HG02759 (cell line): ENCODE measurements at regions not wholly inside any gene's neighbourhood (a gene's known extent, or its start where the extent isn't known, plus 50 kb on each side); places are given as distances from the start of the nearest gene placed in this dataset.
A peak's percentile ranks its signal among the peaks of the same experiment; 100 is the strongest.

Source experiments
- ATAC-seq: cut with Tn5 transposase; IDR thresholded peaks from one replicate; pipeline ENCODE4 v1.9.1; 2021; ENCODE audit warnings: mild to moderate bottlenecking, moderate library complexity; ENCODE audit not compliant: unreplicated experiment

DNA sequence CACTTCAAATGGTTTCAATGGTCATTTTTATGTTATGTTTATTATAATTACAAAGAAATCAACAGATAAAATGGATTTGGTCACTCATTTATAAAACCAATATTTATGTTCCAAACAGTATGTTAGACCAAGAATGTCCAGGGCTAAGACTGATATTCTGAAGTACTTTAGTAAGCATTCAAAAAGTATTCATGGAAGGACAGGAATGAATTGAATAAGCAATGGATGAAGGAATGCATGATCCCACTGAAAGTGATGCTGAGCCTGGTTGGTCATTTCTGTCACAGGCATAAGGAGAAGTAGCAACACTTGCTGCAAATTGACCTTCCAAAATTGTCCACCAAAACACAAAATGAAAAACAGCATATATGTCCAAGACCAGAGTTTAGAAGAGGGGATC is 189.0 kb upstream of the CELF2 start:
- no peak for ATAC-seq

DNA sequence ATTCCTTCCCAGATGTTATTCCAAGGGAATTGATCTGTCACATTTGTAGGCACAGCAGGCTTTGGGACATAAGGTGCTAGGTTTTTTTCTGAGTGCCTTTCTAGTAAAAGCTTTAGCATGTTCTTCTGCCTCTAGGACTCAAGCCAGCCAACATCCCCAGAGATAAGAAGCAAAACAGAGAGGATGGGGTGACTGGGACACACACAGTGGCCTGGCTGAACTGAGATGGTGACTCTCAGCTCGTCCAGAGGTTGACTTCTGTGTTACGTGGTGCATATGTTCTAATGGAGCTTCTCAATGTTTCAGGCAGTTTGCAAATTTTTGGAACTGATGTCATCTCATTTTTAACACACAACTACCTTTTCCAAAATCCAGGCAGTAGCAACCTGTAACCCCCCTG is 188.1 kb upstream of the CELF2 start:
- no peak for ATAC-seq

DNA sequence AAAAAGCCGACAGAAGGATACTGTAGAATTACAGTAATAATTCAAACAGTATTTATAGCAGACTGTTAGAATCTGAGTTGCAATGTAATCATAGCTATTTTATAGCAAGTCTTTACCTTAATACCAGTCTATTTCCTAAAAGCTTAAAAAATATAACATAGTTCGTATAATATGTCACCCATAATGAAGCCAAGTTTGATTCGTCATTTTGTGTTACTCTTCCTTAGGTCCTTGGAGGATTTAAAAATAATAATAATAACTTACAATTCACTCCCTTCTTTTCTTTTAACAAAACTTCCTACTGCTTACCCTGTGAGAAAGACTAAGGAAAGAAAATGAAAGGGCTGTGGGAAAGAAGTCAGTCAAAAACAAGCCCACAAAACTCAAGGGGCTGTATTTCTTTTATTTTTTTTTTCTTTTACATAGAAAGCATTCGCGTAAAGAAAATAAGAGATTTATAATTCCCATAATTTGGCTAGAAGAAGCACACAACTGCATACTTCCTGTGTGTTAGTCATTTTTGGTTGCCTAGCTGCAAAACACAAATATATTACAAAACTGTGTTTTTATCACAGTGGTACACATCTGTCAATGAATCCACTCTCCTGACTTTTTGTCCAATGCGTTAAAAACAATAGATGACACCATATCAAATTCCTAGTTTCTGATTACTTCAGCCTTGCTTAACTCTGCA is 187.2 kb upstream of the CELF2 start:
- no peak for ATAC-seq

DNA sequence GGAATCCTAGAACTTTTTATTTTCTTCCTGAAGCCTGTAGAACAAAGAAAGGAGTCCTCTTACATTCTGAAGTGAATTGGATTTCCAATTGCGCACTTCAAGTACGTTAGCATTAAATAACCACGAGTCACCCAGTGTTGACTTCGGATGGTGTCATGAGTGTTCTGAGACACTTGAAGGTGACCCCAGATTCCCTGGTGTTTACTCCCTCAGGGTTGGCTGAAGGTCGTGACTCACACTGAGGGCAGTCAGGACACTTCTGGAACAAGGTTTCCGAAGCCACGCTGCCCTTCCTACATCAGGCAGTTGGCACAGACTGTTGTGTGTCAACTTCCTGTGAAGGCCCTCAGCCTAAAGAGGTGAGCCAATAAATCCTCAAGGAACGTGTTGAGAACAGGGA is 186.6 kb upstream of the CELF2 start:
- ATAC-seq, result no peak

DNA sequence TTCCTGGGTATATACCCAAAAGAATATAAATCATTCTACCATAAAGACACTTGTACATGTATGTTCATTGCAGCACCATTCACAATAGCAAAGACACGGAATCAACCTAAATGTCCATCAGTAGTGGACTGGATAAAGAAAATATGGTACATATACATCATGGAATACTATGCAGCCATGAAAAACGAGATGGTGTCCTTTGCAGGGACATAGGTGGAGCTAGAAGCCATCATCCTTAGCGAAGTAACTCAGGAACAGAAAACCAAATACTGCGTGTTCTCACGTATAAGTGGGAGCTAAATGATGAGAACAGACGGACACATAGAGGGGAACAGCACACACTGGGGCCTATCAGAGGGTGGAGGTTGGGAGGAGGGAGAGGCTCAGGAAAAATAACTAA is 183.7 kb upstream of the CELF2 start:
- no peak for ATAC-seq

DNA sequence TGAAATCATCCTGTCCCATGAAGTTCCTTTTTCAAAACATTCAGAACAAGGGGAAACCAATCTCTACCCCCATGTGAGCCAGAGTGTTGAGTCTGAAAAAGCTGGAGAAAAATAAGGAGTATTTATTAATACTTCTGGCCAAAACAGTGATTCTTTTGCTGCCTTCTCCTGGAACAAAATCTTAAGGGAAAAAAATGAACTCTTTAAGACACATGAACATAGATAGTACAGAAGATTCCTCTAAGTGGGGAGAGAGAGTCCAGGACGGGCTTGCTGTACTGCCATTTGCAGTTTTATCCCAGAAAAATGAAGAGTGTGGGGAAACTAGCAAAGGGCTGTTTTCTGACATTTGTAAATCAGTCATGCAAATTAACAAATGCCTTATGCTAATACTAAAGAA is 173.4 kb upstream of the CELF2 start:
- ATAC-seq, result no peak

DNA sequence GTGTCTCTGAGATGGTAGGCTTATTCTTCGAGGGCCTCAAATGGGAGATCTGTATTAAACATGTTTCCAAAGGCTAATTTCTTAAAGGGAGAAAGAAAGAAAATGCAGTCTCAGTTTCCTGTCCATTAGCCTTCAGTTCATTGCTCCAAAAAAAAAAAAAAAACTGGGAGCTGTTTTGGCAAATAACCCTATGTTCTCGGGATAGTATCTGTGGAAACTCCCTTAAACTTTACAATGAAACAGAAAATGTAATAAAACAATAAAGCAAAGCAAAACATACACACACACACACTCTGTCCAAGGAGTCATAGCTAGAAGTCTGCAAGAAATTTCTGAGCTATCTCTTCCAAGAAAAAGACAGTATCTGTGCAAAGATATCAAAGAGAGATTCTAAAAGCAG is 172.5 kb upstream of the CELF2 start:
- ATAC-seq, result no peak

DNA sequence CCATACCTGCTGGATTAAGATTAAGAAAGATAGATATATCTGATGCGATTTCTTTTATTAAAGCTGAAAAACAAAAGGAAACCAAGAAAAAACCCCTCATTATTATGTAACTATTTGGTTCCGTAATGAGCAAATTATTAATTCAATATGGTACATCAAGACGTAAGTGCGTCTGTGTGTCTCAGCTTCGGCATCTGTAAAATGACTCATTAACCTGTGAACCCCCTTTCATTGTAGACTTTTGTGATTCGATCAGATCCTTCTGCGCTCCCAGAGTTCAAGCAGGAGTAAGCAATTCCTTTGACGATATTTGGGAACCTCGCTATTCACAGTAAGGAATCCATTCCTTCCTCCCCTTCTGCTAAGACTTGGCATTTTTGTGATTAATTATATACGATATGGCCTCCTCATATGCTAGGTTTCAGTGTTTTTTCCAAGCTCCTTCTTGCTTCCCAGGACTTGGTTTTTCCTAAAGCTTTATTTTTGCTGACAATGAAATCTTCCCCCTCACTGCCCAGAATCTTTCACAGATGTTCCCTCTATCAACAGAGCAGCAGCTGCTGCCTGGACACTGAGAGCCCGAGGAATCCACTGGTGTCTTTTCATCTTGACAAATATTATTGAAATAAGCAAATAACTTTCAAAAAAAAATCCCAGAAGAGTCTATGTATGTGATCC is 171.7 kb upstream of the CELF2 start:
- ATAC-seq, result no peak

DNA sequence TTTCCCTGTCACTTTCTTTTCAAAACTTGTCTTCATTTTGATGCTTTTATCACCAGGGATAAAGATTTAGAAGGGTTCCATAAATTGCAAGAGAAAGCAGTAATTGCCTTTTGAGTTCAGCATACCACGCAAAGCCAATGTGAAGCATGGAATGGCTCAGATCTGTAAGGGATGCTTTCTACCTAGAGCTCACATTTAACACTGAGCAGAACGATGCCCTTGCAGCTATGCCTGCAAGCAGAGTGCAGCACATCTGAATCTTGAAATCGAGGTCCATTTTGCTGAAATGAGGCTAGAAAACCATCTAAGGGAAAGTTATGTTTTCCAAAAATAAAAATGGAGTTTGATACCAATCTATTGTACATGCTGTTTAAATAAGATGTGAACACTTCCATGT is 171.2 kb upstream of the CELF2 start:
- no peak for ATAC-seq

DNA sequence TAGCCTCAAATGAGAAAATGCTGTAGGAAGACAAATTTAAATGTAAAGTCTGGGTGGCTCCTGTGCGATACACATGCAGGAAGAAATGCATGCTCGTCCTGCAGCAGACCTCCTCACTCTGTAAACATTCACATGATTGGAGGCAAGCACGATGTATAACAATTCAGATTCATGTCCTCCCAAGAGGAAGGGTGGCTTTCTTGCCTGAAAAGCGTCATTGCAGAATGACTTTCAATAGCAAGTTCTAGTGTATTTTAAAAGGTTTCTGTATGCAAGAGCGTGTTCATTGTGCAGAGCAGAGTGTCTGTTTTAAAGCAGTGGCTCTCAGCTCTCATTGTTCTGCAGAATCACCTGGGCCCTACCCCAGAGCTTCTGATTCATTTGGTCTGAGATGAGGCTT is 170.3 kb upstream of the CELF2 start:
- no peak for ATAC-seq

DNA sequence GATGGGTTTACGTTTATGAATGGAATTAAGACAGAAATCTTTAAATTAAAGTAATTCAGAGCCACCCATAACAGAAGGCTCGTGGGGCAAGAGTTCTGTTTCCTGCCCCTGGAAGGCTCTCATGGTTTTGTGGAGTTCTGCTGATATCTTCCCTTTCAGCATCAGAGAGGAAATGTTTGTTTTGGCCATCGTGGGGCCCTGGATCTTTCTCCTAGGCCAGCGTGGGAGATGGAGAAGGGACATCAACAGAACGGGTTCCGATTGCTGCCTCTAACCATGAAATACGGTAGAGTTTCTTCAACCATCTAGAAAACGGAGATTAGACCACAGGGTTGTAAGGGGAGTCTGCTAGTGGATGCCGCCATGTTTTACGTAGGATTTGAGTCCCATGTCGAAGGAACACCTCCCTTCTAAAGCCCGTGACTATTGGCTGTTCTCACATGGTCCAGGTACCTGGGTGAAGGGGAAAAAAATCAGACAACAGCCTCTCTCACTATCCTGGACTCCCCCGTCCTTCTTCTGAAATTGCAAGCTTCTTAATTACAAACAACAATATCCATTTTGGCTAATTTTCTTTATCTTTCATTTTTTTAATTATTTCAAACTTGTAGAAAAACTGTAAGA is 169.1 kb upstream of the CELF2 start:
- ATAC-seq, result no peak

DNA sequence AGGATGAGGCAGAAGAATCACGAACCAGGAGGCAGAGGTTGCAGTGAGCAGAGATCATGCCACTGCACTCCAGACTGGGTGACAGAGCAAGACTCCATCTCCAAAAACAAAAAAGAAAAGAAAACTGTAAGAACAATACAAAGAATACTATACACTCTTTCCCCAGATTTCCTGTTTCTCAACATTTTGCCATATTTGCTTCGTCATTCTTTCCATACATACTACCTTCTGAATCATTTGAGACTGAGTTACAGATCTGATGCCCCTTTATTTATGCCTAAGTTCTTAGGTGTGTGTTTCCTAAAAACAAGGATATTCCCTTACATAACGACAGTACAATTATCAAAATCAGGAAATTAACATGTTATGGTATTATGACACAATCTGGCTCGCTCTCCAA is 168.4 kb upstream of the CELF2 start:
- no peak for ATAC-seq

DNA sequence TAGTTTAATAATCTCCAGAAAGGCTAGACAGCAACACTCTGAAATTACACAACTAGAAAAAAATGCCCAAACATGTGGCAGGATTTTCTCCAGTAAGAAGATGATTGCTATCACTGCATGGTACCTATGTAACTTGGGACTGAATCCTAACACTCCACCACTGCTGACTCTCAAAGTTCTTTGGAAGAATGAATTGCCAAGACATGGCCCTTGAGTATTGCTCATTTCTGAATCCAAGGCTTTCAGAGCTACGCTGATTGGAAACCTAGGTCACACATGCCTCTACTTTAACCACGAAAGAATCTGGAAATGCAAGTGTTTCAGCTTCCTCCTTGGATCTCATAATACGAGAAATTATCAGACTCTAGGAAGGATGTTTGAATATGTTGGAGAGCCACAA is 167.5 kb upstream of the CELF2 start:
- ATAC-seq, result no peak

DNA sequence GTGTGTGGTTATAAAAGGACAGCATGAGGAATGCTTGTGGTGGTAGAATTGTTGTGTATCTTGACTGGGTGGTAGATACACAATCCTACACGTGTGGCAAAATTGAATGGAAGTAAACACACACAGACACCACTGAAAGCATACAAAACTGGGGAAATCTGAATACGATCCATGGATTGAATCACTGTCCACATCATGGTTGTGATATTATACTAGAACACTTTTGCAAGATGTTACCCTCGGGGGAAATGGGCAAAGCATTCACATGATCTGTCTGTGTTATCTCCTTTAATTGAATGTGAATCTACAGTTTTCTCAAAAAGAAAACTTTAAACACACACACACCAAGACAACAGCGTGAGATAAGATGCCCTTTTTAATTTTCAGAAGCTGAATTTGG is 165.2 kb upstream of the CELF2 start:
- ATAC-seq, result no peak

DNA sequence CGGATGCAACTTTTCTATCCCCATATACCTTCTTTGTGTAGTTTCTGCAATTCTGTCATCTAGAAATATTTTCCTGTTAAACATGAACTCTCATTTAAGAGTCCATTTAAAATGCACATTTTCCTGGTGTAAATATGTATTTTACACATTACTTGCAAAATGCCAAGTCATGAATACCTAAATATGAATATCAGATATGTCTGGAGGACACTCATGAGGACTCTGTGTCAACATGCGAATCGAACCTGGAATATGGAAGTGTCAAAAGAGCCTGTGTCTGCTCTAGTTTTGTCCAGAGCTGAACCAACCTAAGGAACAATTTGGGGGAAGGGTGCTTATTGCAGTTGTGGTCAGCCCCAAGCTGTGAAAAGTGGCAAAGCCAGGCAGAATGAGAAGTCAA is 163.7 kb upstream of the CELF2 start:
- no peak for ATAC-seq

DNA sequence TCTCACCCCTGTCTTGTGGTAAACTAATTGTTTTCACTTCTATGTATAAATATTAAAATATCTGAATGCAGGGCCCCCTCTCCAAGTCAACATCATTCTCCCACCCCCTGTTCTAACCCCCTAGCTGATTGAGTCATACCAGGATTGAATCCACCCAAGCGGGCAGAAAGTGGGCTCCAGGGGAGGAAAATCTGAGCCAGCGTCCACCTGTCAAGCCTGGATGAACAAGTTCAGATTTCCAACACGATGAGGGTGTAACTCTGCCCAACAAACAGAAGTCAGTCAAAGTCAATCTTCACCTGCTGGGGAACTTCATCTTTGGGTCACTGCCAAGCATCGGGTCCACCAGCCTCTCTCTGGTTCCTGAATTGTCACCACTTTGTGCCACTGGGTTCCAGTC is 162.9 kb upstream of the CELF2 start:
- peak; percentile 23 for ATAC-seq

DNA sequence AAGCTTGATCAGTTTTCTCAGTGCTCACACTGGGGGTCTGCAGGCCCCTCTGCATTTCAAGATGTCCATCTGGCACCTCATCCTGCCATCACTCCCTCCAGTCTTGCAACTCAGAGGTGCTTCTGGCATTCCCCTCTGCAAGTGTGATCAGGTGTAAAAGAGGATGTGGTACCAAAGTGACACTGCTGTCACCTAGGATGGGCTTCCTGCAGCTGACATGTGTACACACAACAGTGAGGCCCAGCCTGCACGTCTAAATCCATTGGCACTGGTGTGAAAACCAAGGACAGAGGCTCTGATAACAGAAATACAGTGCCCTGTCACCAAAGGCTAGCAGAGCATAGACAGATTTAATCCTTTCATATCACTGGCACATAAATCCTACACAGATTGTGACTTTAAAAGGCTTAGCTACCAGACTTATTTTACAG is 162.5 kb upstream of the CELF2 start:
- peak; percentile 49 for ATAC-seq

DNA sequence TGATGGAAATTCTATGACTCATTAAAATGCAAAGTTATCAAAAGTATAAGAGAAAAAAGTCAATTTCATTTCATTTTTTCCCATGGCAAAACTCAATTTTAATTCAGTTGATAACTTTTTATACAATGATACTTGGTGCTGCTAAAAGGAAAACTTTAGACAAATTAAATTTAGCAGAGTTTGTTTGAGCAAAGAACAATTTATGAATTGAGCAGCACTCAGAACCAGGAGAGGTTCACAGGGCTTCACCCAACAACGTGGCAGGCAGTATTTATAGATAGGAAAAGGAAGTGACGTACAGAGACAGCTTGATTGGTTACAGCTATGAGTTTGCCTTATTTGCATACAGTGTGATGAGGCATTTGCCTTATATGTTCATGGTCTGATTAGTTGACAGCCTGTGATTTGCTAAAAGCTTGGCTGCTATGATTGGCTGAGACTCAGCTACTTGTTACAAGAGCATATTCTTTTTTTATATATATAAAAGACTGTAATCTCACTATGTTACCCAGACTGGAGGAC is 157.2 kb upstream of the CELF2 start:
- no peak for ATAC-seq

DNA sequence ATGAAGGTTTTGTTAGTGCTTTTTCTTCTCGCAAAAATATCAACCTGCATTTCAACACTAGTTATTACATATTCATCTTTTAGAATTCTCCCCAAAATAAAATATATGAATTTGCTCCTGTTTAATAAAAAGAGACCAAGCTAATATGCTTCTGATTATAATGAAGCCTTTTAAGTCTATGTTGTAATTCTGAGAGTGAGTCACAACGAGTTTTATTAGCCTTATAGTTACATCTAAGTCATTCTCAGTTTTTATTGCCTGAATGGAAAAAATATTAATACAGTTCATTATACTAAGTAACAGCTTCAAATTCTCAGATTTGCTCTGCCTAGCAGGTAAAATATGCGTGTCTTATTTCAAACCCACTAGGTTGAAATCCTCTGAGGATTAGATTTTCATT is 152.4 kb upstream of the CELF2 start:
- no peak for ATAC-seq

DNA sequence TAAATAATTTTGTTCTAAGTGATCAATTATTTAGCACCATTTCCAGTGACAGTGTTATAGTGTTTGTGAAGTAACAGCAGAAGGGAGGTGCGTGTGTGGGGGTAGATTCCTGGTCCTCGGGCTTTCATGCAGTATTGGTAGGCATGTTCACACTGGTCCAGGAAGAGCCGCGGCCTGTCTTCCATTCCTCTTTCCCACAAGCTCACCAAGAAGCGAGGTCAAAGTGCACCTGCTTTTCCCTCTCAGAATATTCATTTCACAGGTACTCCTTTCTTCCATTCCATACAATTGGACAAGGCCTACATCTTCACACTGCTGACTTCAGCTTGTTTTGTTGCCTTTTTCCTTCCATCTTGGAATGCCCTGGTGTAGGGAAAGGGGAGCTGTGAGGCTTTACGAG is 151.8 kb upstream of the CELF2 start:
- no peak for ATAC-seq

DNA sequence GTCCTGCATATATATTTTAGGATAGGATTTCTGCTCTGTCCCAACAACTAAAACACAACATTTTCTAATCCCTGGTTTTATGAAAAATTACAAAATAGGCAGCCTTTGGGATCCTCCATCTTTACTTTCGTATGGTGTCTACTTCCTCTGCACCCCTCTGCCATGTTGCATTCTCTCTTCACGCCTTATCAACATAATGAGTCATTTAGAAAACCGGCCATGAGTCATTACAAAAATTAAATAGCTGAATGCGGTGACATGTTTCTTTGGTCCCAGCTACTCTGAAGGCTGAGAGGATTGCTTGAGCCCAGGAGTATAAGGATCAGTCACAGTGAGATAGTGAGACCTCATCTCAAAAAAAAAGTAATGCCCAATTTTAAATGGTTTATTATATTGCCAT is 148.1 kb upstream of the CELF2 start:
- ATAC-seq, result peak; percentile 92

DNA sequence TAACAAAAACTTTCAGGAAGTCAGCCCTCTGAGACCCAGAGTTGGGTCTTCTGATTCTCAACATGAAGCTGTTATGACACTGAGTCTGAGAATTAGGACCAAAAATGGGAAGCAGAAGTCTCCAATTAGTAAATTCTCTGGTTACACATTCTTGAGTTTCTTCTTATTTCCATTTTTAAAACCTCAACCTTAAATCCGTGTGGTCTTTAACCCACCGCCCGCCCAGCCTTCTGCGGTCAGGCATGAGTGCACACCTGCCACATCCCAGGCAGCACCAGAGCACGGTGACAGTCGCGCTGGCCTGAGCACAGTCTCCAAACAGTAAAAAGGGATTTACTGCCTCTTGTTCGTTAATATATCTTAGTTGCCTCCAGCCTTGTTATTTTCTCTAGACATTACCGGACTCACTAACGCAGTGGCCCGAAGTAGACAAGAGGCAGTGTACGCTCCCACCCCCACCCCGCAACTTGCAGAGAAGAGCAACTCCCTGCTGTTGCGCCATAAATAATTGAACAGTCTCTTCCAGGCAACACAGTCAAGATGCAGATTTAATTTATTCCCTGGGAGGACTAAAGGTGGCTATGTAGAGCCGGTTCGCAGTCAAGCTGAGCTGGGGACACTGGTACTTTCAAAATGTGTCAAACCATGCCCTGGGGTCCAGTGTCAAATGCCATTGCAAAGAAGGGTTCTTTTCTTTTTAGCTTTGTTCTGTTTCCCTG is 147.0 kb upstream of the CELF2 start:
- peak; percentile 58 for ATAC-seq
